ENCODE measurements at regions not wholly inside any gene's neighbourhood (a gene's known extent, or its start where the extent isn't known, plus 50 kb on each side); places are given as distances from the start of the nearest gene placed in this dataset.

GRCh38 chr2:220165401-220165800, 538.0 kb downstream of the SLC4A3 start:
- ATAC-seq (ENCODE audit: low read depth) (no peak), DNase-seq (ENCODE audit: low spot score in 2 of 2) (no peak)
- no peaks in the 10 kb centered on the region for H3K36me3 Mint-ChIP-seq
- H3K27ac Mint-ChIP-seq, result no peak overlapping the region
- H3K27me3 Mint-ChIP-seq, result peaks cover 1% of the 10 kb centered on the region
- no peak overlapping the region for H3K4me3 Mint-ChIP-seq
- H3K9me3 Mint-ChIP-seq, result no peaks in the 10 kb centered on the region
- no peaks in the 10 kb centered on the region for H3K4me1 Mint-ChIP-seq

- peaks cover 1% of the 10 kb centered on the region for H3K27me3 Mint-ChIP-seq
- no peaks in the 10 kb centered on the region for H3K9me3 Mint-ChIP-seq
- H3K36me3 Mint-ChIP-seq, result no peaks in the 10 kb centered on the region
- DNase-seq (ENCODE audit: low spot score in 2 of 2), result no peak
- ATAC-seq (ENCODE audit: low read depth), result no peak
- no peak overlapping the region for H3K27ac Mint-ChIP-seq
- H3K4me3 Mint-ChIP-seq, result no peak overlapping the region
- no peaks in the 10 kb centered on the region for H3K4me1 Mint-ChIP-seq
Measured at GRCh38 chr2:220166616-220167015, 539.2 kb downstream of the SLC4A3 start.

GRCh38 chr2:220167956-220168355, 540.5 kb downstream of the SLC4A3 start:
- no peak overlapping the region for H3K4me3 Mint-ChIP-seq
- ATAC-seq (ENCODE audit: low read depth) (no peak), DNase-seq (ENCODE audit: low spot score in 2 of 2) (no peak)
- no peaks in the 10 kb centered on the region for H3K9me3 Mint-ChIP-seq
- H3K4me1 Mint-ChIP-seq, result no peaks in the 10 kb centered on the region
- H3K36me3 Mint-ChIP-seq, result no peaks in the 10 kb centered on the region
- H3K27me3 Mint-ChIP-seq, result peaks cover 1% of the 10 kb centered on the region
- no peak overlapping the region for H3K27ac Mint-ChIP-seq

GRCh38 chr2:220168891-220169546, 541.6 kb downstream of the SLC4A3 start:
- no peak for ATAC-seq (ENCODE audit: low read depth)
- no peaks in the 10 kb centered on the region for H3K4me1 Mint-ChIP-seq
- DNase-seq (ENCODE audit: low spot score in 2 of 2), result no peak
- no peaks in the 10 kb centered on the region for H3K9me3 Mint-ChIP-seq
- no peak overlapping the region for H3K4me3 Mint-ChIP-seq
- H3K36me3 Mint-ChIP-seq, result no peaks in the 10 kb centered on the region
- peaks cover 1% of the 10 kb centered on the region for H3K27me3 Mint-ChIP-seq
- H3K27ac Mint-ChIP-seq, result no peak overlapping the region

GRCh38 chr2:220174826-220175225, 547.4 kb downstream of the SLC4A3 start:
- Mint-ChIP-seq H3K9me3 (no peaks in the 10 kb centered on the region), H3K27me3 (no peaks in the 10 kb centered on the region), H3K36me3 (no peaks in the 10 kb centered on the region), H3K4me3 (no peak overlapping the region), H3K4me1 (no peaks in the 10 kb centered on the region), H3K27ac (no peak overlapping the region)
- DNase-seq (ENCODE audit: low spot score in 2 of 2) (no peak), ATAC-seq (ENCODE audit: low read depth) (no peak)

- Mint-ChIP-seq H3K4me3 (no peak overlapping the region), H3K36me3 (no peaks in the 10 kb centered on the region), H3K4me1 (no peaks in the 10 kb centered on the region), H3K27me3 (no peaks in the 10 kb centered on the region), H3K9me3 (no peaks in the 10 kb centered on the region), H3K27ac (no peak overlapping the region)
- no peak for DNase-seq (ENCODE audit: low spot score in 2 of 2)
- ATAC-seq (ENCODE audit: low read depth), result no peak
Measured at GRCh38 chr2:220175967-220176366, 548.5 kb downstream of the SLC4A3 start.

GRCh38 chr2:220178991-220179695, 551.7 kb downstream of the SLC4A3 start:
- Mint-ChIP-seq H3K4me3 (no peak overlapping the region), H3K4me1 (no peaks in the 10 kb centered on the region), H3K9me3 (peaks cover 2% of the 10 kb centered on the region), H3K36me3 (no peaks in the 10 kb centered on the region), H3K27me3 (peaks cover 2% of the 10 kb centered on the region), H3K27ac (no peak overlapping the region)
- no peak for ATAC-seq (ENCODE audit: low read depth)
- no peak for DNase-seq (ENCODE audit: low spot score in 2 of 2)

GRCh38 chr2:220181165-220181564, 553.7 kb downstream of the SLC4A3 start:
- no peak for DNase-seq (ENCODE audit: low spot score in 2 of 2)
- Mint-ChIP-seq H3K4me1 (no peaks in the 10 kb centered on the region), H3K9me3 (peaks cover 2% of the 10 kb centered on the region), H3K27ac (no peak overlapping the region), H3K27me3 (peaks cover 2% of the 10 kb centered on the region), H3K4me3 (no peak overlapping the region), H3K36me3 (no peaks in the 10 kb centered on the region)
- no peak for ATAC-seq (ENCODE audit: low read depth)

- Mint-ChIP-seq H3K4me1 (no peaks in the 10 kb centered on the region), H3K9me3 (peaks cover 2% of the 10 kb centered on the region), H3K36me3 (no peaks in the 10 kb centered on the region)
Measured at GRCh38 chr2:220182790-220183189, 555.4 kb downstream of the SLC4A3 start.

GRCh38 chr2:220185766-220186305, 558.4 kb downstream of the SLC4A3 start:
- Mint-ChIP-seq H3K27ac (no peak overlapping the region), H3K4me3 (no peak overlapping the region), H3K36me3 (no peaks in the 10 kb centered on the region), H3K9me3 (peaks cover 3% of the 10 kb centered on the region), H3K27me3 (peaks cover 2% of the 10 kb centered on the region), H3K4me1 (no peaks in the 10 kb centered on the region)
- DNase-seq (ENCODE audit: low spot score in 2 of 2) (no peak), ATAC-seq (ENCODE audit: low read depth) (no peak)

More at GRCh38 chr2:220182790-220183189, 555.4 kb downstream of the SLC4A3 start:
- Mint-ChIP-seq H3K27me3 (peaks cover 2% of the 10 kb centered on the region), H3K4me3 (no peak overlapping the region), H3K27ac (no peak overlapping the region)
- ATAC-seq (ENCODE audit: low read depth) (no peak), DNase-seq (ENCODE audit: low spot score in 2 of 2) (no peak)

- Mint-ChIP-seq H3K9me3 (peaks cover 6% of the 10 kb centered on the region), H3K27ac (no peak overlapping the region), H3K27me3 (peaks cover 2% of the 10 kb centered on the region), H3K36me3 (no peaks in the 10 kb centered on the region), H3K4me3 (no peak overlapping the region), H3K4me1 (no peaks in the 10 kb centered on the region)
- ATAC-seq (ENCODE audit: low read depth) (no peak), DNase-seq (ENCODE audit: low spot score in 2 of 2) (no peak)
Measured at GRCh38 chr2:220188031-220188430, 560.6 kb downstream of the SLC4A3 start.

- DNase-seq (ENCODE audit: low spot score in 2 of 2) (no peak), ATAC-seq (ENCODE audit: low read depth) (no peak)
- H3K27ac Mint-ChIP-seq, result no peak overlapping the region
- H3K4me3 Mint-ChIP-seq, result no peak overlapping the region
- H3K4me1 Mint-ChIP-seq, result no peaks in the 10 kb centered on the region
- no peaks in the 10 kb centered on the region for H3K36me3 Mint-ChIP-seq
- no peaks in the 10 kb centered on the region for H3K27me3 Mint-ChIP-seq
- peaks cover 4% of the 10 kb centered on the region for H3K9me3 Mint-ChIP-seq
Measured at GRCh38 chr2:220191031-220191430, 563.6 kb downstream of the SLC4A3 start.

- H3K4me1 Mint-ChIP-seq, result no peaks in the 10 kb centered on the region
- no peaks in the 10 kb centered on the region for H3K36me3 Mint-ChIP-seq
- no peak for ATAC-seq (ENCODE audit: low read depth)
- no peak overlapping the region for H3K27ac Mint-ChIP-seq
- H3K27me3 Mint-ChIP-seq, result no peaks in the 10 kb centered on the region
- peaks cover 4% of the 10 kb centered on the region for H3K9me3 Mint-ChIP-seq
- H3K4me3 Mint-ChIP-seq, result no peak overlapping the region
- no peak for DNase-seq (ENCODE audit: low spot score in 2 of 2)
Measured at GRCh38 chr2:220191737-220192136, 564.3 kb downstream of the SLC4A3 start.

GRCh38 chr2:220192994-220193753, 565.7 kb downstream of the SLC4A3 start:
- Mint-ChIP-seq H3K36me3 (no peaks in the 10 kb centered on the region), H3K9me3 (peaks cover 5% of the 10 kb centered on the region), H3K4me1 (no peaks in the 10 kb centered on the region), H3K4me3 (no peak overlapping the region), H3K27ac (no peak overlapping the region), H3K27me3 (no peaks in the 10 kb centered on the region)
- DNase-seq (ENCODE audit: low spot score in 2 of 2) (no peak), ATAC-seq (ENCODE audit: low read depth) (no peak)

Measured in memory B cell (primary cell).